ENCODE measurements at regions not wholly inside any gene's neighbourhood (a gene's known extent, or its start where the extent isn't known, plus 50 kb on each side); places are given as distances from the start of the nearest gene placed in this dataset.

GRCh38 chr3:83946554-83946953 lies 1012.2 kb upstream of the CADM2 start:
- TF ChIP-seq EZH2 (IDR thresholded peaks at IDR 0.05; ENCODE audit: insufficient read depth, poor library complexity, severe bottlenecking) (no peak), EZH2phosphoT487 (IDR thresholded peaks at IDR 0.05; ENCODE audit: insufficient read depth, low read depth) (no peak)
